NOMO-1 (cell line): ENCODE measurements at regions not wholly inside any gene's neighbourhood (a gene's known extent, or its start where the extent isn't known, plus 50 kb on each side); places are given as distances from the start of the nearest gene placed in this dataset.
"Not testable (repeated sequence)": the region's sequence is repeated elsewhere in the genome, so short reads cannot be mapped to it uniquely, and the experiment has no call there.

ENCODE experiments used
- DNase-seq, 2 experiments: peaks; one replicate each; lab custom pipeline; 2025; ENCODE audit not compliant: unreplicated experiment in 2 of 2; lab: John Stamatoyannopoulos, UW

DNA sequence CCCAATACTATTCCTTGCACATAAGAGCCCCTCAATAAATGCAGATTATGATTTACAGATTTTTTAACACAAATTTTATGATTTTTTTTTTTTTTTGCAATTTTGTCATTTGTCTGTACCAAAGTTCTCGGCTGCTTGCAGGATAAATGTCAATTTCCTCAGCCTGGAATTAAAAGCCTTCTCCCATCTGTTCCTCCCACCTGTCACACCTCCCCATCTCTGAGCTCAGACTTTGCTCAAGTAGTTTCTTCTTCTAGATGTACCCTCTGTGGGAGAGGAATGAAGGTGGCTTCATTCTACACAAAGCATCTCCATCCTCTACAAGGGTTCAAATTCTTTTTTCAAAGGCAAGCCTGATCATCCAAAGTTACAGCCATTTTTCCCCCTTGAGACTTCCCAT lies 153.7 kb upstream of the GRAMD2B start:
- no peak for DNase-seq

DNA sequence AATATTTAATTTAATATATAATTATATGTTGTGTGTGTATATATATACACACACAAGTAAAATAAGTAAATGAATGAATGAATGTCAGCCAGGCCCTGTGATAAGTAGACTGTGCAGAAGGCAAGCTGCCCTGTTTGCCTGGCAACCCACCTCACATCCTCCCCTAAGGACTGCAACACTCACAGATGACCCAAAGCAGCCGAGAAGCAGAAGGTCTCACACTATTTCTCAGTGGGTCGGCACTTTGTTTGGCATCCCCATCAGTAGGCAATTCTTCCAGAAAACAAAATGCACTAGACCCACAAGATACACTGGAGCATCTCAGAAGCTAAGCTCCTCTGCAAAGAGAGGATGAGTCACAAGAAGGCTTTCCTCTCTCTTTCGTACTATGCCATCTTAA lies 152.1 kb upstream of the GRAMD2B start:
- no peak for DNase-seq

DNA sequence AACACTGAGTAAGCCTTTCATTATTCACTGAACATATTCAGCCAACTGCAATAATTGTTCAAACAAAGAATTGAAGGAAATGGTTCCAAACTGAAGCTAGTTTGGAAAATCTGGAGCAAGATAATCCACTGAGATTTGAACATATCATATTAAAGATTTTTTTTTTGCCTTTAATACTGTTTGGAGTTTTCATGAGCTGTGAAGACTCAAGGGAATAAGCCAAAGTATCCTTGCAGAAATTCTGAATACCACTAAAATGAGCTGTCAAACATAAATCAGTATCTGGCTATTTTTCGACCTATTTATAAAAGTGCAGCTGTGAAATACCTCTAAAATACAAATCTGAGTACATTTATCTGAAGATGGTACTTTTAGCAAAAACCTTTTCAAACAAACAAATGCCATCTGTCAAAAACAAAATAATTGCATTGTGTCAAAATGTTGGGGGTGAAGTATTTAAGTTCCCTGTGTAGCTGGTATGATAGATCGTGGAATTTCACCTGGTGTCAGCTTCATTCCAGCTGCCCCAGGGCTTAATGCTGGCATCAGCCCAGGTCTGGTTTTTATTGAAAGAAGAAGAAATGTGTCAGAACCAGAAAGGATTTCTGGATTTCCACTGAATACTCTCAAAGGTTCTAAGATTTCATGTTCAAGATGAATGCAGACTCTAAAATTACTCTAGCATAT lies 149.0 kb upstream of the GRAMD2B start:
- DNase-seq, result no peak

- DNase-seq, result no peak
These were observed 148.5 kb upstream of the GRAMD2B start for GRCh38 chr5:126274763-126275125.

GRCh38 chr5:126277762-126278161 lies 145.4 kb upstream of the GRAMD2B start:
- DNase-seq, result no peak

DNA sequence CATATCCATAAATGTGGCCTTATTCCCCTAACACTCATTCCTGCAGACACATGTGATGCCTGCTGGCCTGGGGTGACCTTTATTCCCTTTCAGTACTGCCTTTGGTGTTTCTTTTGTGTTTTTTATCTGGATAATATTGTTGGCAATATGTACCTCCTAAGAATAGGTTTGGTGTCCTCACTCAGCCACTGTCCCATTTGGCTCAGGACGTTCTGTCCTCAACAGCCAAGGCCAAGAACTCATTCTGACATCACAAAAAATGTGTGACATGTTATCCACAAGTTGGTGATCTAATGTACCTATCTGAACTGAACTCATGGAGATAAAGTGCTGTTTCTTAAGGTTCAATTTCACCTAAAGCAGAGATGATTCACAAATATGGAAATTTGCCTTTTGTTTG lies 142.9 kb upstream of the GRAMD2B start:
- no peak for DNase-seq

- no peak for DNase-seq
These were observed 142.4 kb upstream of the GRAMD2B start for GRCh38 chr5:126280846-126281245.

DNA sequence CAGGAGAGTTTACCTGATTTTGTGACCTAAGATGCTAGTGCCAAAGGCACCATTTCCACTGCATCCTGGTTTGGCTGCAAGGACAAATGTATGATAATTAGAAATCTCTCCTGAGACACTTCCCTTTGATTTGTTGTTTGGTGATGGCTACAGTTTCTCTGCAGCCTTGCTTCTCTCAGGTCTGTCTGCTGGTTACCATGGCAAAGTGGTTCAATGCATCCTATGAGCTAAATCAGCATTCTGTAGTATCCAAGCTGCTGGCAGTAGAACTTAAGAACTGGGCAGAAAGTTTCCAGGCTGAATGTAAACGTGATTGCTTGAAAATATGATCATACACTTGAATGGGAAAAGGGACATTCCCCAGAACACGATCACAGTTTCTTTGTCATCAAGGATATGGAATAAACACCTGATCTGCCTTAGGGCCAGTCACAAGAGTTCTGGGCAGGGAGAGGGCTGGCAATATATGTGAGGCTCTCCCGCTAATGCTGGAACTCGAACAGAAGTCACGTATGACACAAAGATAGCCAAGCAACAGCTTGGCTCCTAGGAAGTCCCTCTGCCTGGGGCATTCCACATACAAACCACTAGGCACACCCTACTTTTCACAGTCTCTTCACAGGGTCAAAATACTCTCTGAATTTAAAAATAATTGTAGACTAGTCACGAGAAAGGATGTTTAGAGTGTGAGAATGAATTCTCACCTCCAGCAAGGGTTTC lies 138.1 kb upstream of the GRAMD2B start:
- no peak for DNase-seq

DNA sequence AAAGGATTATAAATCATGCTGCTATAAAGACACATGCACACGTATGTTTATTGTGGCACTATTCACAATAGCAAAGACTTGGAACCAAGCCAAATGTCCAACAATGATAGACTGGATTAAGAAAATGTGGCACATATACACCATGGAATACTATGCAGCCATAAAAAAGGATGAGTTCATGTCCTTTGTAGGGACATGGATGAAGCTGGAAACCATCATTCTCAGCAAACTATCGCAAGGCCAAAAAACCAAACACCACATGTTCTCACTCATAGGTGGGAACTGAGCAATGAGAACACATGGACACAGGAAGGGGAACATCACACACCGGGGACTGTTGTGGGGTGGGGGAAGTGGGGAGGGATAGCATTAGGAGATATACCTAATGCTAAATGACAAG lies 127.1 kb upstream of the GRAMD2B start:
- DNase-seq, result not testable (repeated sequence)

GRCh38 chr5:126300293-126300692 lies 122.9 kb upstream of the GRAMD2B start:
- DNase-seq, result no peak

DNA sequence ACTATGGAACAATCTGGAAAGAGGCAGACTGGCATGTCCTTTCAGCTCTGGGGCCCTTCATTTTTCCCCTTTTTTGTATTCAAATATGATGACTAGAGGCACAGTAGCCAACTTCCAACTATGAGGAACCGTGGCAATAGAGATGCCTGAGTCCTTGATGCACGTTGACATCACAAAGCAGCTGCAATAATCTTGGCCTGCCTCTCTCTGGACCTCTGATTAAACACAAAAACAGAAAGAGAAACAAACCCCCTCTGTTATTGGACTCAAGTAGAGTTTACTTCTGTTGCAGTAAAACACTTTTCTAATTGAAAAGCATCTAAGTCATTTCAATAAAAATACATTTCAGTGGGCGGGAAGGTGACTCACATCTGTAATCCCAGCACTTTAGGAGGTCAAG lies 122.2 kb upstream of the GRAMD2B start:
- DNase-seq, result no peak

DNA sequence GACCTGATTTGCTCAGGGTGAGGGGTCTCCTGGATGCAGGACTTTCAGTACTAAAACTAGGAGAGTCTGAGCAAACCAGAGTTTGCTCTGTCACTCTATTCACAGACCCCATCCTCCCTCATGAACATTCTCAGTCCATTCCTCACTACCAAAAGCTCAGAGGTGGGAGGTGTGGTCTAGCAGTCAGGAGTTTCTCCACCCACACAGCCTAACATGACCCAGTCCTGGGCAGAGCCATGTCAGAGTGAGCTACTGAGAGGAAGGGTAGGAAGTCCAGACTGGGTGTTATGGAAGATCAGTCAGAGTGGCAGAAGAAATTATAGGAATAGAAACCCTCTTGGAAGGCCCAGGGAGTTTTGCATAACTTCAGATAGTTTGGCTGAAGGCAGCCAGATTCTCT lies 113.3 kb upstream of the GRAMD2B start:
- no peak for DNase-seq

DNA sequence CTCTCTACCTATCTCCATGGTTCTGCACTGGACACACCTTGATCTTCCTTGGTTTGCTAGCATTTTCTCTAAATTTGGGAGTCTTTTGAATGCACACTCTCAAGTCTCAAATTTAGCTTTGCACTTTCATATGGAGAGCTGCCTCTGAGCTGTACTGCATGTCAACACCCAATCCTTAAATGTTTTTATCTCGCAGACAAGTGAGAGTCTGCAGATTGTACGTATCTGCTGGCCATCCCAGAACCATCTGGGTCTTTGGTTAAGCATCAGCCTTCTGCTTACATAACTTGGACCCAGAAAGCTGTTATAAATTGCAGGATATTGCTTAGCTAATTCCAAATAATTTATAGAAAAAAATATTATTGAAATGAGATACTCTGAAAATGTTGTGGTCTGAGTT lies 111.4 kb upstream of the GRAMD2B start:
- DNase-seq, result no peak

DNA sequence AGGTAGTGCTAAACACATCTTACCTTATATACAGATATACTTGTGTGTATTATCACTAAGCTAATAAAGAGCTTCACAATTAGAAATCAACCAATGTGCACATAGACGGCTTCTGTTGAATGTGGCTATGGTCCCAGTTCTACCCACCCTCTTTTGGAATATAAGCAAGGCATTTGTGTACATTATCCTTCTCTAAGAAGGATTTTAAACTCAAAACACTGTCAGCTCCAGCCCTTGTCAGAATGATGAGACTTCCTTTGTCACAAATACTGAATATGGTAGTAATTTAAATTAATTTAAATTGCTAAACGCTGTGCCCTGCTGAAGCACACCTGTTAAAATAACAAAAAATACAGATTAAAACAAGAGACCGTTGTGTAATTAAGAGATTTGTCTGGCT lies 107.9 kb upstream of the GRAMD2B start:
- DNase-seq, result no peak

GRCh38 chr5:126332326-126332725 lies 90.9 kb upstream of the GRAMD2B start:
- DNase-seq, result no peak

- no peak for DNase-seq
These were observed 88.4 kb upstream of the GRAMD2B start for GRCh38 chr5:126334760-126335159.

DNA sequence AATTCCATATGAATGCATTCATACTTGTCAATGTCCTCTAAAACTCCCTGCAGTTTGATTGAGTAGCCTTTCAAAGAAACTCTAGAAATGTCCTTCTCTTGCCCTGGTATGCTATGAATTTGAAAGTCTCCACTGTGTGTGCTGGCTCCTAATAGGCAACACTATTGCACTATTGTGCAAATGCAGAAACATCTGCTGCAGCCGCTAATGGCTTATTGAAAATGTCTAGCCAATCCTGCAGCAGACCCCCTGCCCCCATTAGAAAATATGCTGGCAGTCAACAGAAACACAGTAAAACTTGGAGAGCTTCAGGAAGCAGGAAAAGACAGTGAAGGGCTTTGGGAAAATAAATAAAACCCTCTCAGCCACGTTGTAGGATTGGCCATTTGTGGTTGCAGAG lies 87.3 kb upstream of the GRAMD2B start:
- no peak for DNase-seq

DNA sequence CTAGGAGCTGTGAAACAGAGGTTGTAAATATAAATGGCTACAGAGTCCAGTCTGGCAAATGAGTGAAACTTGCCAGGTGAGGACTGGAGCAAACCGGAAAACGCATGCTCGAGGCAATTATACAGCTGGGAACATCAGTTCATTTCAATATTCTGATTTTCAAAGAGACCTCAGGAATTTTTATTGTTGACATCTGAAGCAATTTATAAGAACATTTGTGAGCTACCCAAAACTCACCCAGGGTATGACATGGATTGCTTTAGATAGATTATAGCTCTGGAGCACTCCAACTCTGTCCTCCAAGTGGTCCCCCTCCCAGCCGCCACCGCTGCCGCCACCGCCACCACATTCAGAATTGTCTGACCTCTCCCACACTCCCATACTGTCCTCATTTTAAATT lies 84.6 kb upstream of the GRAMD2B start:
- no peak for DNase-seq

GRCh38 chr5:126339215-126339805 lies 83.9 kb upstream of the GRAMD2B start:
- DNase-seq, result peak; percentile 29 to 52

DNA sequence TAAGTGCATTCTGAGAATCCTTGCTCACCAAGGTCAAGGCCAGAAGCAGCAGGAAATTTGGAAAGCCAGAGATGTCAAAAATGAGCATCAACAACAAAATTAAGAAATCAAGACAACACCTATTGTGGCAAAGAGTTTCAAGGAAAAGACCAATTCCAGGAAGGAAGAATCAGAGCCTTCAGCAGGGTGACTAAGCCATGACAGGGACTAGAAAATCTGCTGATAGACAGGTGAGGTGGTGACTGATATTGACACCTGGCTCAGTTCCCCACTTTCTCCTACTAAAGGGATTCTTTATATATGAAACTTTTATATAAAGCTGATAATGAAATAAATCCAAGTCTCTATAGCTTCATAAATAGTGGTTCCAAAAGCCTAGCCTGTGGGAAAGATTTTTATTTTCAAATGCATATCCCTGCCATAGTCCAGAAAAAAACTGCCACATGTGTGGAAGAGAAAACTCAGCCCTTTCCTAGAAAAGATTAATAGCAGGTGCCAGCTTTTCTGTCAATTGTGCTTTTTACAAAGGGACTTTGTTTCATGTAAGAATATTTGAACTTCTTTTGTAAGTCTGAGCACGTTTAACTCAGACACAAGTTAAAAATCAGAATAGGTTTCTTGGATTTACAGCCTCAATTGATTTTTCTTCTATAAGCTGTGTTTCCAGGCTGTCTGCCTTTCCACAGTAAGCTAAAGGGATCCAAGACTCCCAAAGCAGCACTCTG lies 81.1 kb upstream of the GRAMD2B start:
- DNase-seq, result no peak

DNA sequence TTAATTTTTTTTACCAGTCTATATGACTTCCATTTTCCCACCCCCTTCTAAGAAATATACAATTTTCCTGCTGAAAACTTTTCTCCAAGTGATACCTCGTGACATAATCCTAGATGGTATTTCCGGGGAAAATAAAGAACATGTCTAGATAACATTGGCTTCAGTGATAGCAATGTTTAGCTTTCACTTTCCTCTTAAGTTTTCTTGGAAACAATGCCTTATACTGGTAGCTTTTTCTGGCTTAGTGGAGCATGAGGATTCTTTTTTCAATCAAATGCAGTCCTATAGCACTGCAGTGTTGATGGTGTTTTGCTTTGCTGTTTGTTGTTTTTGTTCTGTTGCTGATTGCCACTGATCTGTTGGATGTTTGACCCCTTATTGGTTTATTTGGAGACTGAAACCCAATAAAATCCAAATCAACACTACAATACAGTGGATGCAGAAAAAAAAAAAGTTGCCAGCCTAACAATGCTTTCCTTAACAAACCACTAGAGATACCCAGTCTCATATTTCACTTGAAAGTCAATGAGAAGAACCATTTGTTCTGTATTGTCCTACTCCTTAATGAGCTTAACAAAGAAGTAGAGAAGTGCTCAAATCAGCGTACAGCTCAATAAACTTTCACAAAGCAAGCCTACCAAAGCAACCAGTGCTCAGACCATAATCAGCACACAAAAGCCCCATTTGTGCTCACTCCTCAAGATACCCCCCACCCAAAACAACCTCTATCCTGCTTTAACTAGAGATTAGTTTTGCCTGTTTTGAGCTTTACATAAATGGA lies 74.2 kb upstream of the GRAMD2B start:
- no peak for DNase-seq
